Right lung (tissue), 2 donors: ENCODE measurements at regions not wholly inside any gene's neighbourhood (a gene's known extent, or its start where the extent isn't known, plus 50 kb on each side); places are given as distances from the start of the nearest gene placed in this dataset.
"Not testable (repeated sequence)": the region's sequence is repeated elsewhere in the genome, so short reads cannot be mapped to it uniquely, and the experiment has no call there.

Source experiments
- DNase-seq, 2 donors: peaks; one replicate each; pipeline ENCODE4 v3.0.0-alpha.2; 2013

DNA sequence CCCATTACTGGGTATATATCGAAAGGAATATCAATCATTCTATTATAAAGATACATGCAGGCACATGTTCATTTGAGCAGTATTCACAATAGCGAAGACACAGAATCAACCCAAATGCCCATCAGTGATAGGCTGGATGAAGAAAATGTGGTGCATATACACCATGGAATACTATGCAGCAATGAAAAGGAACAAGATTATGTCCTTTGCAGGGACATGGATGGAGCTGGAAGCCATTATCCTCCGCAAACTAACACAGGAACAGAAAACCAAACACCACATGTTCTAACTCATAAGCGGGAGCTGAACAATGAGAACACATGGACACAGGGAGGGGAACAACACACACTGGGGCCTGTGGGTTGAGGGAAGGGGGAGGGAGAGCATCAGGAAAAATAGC lies 434.3 kb downstream of the BUD13 start:
- not testable (repeated sequence) for DNase-seq

DNA sequence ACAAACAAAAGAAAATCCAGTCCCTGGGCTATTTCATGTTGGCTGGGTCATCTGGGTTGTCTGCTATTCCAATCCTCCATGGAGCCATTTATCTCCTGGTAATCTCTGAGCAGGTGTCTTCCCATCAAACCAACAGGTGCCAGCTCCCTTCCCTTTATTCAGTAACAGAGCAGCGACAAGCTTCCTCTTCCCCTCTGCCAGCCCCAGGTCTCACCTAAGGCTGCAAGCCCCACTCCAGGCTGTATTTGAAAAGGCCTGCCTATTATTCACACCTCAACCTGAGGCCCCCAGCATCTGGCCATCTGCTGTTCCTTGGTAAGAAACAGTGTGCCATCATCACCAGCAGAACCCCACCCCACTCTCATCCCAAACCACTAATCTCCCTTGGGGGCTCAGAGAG lies 436.2 kb downstream of the BUD13 start:
- DNase-seq, result no peak

DNA sequence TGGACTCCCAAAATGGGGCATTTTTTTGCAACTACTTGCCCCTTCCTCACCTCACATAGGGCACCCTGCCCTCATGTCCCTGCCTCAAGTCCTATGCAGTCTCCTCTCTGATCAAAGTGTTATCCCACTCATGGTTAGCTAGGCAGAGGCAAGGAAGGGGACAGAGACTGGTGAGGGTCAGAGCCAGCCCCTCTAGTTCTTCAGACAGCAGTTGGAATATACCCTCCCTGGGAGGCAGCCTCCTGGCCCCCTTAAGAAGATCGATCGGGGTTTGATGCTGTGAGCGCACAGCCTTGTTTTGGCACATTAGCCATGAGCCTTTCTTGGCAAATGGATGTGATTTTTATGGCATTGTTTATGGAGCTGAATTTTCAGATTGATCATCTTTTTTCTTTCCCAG lies 436.9 kb downstream of the BUD13 start:
- no peak for DNase-seq

DNA sequence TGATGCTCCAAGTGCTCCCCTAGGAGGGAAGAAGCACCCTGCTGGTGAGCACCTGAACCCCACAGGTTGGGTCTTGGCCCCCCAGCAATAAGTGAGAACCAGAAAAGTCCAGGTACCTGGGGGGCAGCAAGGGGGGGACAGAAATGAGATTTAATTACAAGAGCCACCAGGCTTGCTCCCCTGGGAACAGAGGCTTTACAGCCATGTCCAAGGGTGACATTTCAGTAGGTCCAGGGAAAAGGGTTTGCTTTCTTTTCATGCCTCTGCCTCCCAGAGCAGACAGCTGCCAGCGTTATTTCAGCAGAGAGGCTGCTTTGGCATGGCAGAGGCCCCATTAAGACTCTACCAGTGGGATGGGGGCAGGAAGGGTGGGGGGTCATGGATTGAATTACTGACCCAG lies 437.7 kb downstream of the BUD13 start:
- no peak for DNase-seq

DNA sequence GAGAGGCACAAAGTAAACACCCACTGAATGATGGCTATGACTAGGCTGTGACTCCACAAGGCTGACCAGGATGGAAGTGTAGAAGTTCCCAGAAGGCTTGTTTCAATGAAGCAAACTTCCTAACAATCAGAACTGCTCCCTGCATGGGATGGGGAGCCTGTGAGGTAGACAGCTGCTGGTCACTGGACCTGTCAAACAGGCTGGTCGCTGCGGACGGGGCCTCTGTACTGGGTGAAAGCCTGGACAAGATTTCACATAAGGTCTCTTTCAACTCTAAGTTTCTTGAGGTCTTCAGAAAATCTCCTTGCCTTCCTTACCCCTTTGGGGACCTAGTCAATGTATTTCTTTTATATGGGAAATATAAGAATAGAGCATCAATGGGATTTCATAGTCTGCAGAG lies 438.2 kb downstream of the BUD13 start:
- DNase-seq, result no peak

DNA sequence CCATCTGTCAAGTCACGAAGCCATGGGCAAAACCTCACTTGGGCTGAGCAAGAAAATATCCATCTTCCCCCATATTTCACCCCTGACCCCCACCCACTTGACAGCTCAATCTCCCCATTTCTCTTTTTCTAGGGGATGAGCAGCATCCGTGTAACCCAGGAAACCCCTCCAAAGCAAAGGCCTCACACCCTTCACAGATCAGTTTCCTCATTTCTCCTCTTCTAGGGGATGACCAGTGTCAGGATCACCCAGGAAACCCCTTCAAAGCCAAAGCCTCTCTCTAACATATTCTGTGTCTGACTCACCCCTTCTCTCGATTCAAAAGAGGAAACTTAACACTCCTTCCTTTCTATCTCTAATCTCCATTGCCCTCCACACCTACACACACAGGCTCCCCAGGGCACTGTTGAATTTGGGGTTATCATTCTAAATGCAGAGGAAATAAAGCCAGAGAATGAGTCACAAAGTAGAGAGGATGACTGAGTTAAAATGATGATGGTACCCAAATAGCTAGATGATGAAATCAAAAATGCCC lies 439.7 kb downstream of the BUD13 start:
- DNase-seq, result no peak

DNA sequence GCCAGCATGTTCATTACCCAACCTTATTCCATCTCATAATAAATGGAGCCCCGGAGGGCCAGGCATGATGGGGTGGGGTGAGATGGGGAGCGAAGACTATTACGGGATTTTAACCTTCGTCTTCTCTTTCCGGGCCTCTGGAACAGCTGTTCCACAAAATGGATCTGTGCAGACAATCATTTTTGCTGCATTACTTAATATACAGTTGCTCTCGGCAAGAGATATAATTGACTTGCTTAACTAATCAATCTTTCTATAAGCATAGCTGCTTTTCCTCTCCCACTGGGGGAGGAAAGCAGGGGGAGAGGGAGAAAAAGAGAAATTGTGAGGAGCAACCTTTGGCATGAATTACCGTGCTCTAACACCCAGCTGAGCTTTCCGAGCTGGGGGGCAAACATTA lies 440.4 kb downstream of the BUD13 start:
- no peak for DNase-seq

DNA sequence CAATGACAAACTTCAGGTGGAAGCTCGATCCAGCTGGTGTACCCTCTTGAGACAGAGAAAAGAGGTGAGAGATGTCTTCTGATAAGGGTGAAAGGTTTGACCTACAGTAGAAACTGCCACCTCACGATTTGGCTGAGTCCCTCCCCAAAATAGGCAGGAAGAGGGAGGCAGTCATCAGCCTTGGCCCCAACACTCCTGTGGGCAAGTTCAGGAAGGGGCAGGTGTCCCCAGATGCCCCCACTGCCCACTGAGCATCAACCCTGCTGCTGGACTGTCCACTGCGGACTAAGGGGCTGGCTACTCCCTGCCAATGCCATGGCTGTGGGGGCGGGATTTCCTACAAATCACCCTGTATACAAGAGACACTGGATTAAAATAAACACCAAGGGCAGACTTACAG lies 441.4 kb downstream of the BUD13 start:
- no peak for DNase-seq

DNA sequence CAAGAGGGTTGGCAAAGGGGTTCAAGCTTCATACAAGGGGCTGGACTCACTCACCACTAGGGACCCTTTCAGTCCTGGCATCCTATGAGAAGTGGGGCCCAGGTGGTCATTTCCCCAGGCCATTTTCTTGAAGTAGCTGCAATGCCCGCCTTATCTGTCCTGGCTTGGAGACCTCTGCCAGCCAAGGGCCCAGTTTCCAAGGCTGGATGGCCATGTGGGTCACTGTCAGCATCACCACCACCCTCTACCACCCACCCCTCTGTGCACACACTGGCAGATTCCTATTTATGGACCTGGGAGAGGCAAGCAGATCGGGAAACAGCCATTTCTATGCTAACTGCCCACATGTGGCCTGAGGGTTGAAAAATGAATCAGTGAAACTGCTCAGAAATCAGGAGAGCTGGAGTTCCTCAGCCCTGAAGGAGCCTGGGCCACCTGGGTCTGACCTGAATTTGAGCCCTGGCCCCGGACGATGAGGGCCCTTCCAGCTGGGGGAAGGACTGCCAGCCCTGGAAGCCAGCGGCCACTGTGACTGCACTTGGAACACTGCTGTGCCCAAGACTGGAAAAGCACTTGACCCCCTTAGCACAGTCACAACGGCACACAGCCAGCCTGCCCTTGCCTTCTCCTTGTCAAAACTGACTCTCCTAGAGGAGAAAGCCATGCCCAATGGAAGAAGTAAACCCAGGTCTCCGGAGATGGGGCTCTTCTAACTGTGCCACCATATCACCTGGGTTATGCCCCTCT lies 442.2 kb downstream of the BUD13 start:
- DNase-seq, result no peak

DNA sequence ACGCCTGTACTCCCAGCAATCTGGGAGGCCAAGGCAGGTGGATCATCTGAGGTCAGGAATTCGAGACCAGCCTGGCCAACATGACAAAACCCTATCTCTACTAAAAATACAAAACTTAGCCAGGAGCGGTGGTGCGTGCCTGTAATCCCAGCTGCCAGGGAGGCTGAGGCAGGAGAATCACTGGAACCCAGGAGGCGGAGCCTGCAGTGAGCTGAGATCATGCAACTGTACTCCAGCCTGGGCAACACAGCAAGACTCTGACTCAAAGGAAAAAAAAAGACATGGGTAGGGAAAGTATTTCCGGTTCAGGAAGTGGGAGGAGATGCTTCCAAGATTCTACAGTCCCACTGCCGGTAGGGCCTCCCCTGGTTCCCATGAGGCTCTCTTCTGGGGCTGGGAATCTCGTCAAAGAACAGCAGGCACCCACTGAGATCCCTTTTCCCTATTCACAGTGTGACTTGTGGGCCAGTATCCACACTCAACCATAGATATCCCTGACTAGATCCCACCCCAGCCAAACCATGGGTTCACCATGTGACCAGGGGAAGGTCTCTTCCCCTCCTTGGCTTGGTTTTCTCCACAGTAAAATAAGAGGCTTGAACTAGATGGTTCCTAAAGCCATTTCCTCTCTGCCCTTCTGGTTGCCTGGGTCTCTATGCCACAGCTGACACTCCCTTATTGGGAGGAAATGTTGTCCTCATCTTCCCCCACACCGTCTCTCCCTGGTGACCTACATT lies 443.3 kb downstream of the BUD13 start:
- DNase-seq, result no peak

DNA sequence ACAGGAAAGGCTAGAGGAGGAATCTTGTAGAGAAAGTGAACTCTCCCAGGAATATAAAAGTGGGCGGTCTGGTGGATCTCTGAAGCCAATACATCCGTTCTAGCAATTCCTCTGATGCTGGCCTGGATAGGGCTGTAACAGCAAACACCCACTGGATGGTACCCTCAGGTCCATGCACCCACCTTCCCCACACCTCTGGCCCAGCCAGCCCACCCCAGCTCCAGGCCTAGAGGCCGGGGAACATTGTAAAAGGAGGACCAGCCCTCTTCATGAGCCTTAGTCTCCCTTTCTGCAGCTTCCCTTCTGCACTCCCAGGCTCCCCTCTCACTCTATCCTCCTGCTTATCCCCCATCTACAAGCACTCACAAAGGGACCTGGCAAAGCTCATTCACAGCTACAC lies 443.9 kb downstream of the BUD13 start:
- no peak for DNase-seq

DNA sequence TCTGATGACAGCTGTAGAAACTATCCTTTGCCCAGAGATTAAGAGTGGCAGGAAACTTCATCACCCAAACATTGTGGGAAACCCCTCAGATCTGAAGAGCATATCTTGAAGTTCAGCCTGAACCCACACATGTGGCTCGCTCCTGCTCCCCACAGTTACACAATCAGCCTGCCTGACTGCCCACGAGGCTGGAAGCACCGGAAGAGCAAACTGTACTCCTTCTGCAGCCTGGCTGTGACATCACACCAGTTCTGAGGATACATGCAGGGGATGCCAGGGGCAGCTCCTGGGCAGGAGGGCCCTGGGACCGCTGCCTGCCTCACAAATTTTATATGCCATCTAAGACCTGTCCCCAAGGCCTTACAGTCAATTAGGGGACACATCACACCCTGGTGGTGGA lies 444.4 kb downstream of the BUD13 start:
- DNase-seq, result no peak

DNA sequence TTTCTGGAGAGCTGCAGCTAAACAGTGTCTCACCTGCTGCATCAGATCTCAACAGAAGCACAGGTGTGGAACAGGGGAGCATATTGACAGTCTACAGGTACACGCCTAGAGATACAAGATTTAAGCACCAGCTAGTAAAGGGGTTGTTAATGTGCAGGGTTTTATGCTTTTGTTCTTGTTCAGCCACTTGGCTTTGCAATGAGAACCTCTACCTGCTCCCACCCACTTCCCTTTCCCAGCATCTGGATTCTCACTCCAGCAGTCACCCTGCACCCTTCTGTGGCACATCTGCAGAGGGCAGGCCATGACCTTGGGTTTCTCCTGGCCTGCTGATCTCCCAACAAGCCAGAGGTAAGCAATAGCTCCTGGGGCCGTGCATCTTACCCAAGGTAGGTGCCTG lies 446.6 kb downstream of the BUD13 start:
- DNase-seq, result no peak

DNA sequence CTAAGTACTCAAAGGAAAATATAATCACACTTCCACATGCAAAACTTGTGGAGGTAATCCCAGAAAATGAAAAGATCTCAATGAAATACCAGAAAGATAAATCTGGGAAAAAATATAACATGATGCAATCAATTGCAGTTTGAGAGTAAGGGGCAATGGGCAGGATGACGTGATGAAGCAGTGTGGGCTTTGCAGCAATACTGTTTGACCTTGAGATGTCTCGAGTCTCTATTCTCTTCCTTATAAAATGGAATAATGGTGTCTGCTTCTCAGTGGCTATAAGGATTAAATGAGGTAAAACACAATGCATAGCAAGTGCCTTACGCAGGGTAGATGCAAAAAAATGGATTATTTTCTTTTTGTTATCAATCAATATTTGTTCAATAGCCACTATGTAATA lies 447.5 kb downstream of the BUD13 start:
- no peak for DNase-seq

DNA sequence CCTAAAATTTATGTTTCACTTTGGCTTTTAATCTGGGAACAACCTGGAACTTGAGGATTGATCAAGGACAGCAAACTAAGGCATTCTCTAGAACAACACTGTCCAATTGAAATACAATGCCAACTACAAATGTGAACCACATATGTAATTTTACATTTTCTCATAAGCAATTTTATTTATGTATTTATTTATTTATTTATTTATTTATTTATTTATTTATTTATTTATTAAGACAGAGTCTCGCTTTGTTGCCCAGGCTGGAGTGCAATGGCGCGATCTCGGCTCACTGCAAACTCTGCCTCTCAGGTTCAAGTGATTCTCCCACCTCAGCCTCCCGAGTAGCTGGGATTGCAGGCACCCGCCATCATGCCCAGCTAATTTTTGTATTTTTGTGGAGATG lies 448.7 kb downstream of the BUD13 start:
- not testable (repeated sequence) for DNase-seq

DNA sequence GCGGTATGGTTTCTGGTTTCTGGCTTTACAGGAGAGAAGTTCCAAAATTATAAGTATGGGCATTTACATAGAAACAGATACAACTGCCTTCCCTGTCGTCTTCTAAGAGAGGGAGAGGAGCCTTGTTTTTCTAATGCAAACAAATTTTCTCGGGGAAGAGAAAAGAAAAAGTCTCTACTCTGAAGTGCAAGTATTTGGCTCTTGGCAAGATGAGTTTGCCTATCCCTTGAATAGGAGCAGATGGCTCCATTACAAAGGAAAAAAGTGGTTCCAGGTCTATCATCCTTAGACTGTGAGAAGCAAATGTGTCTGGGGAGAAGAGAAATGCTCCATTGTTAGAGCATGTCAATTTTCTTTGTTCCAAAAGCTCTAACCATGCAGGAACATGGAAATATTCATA lies 455.6 kb downstream of the BUD13 start:
- no peak for DNase-seq

DNA sequence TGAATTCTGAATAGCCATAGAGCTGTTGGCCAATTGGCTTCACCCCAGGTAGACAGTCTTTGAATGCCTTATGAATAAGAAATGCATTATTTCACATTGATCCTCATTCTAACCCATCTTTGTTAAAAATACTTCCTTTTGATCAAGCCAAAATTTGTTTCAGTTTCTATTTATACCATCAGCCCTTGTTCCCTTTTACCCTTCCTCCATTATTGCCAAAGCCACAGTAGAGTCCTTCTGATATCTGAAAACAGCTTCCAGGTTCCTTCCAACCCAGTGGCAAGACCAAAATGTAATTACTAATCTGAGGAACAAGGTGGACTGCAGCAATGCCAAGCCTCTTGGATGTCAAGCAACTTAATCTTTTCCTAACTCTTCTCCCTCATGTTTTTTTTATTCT lies 458.8 kb downstream of the BUD13 start:
- no peak for DNase-seq

DNA sequence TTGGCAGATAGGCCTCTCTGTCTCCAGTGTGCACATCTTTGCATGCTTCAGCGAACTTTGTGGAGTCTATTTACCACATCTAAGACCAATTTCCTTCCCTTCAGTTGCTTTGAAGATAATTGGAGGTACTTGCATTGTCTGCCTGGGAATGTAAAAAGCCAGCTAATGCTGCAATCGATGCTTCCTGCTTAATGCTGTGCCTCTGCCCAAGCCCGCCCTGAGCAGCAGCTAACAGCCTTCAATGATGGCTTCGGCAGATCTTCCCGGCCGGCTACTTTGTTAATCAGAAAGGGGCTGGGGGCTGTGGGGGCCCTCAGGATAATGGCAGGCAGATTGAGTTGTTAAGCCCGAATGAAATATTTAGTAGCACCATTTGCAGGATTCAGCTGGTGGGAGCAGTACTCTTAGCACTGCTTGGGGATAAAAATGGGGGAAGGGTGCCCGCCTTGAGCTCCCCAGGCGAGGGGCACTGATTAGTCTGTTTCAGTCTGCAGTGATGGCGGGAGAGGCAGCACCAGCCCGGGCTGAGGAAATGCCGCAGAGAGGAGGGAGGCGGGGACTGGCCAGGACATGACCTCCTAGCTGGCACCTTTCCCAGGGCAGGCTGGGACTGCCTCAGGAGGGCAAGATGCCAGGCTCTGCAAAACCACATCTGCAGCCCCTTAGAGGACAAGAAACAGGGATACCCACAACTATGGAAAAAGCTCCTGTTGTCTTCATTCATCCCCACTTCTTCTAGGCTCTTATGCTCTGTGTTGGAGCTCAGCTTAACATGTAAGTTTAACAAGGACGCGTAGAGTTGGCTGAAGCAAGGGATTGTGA lies 460.0 kb downstream of the BUD13 start:
- peak; percentile 81 to 82 for DNase-seq

DNA sequence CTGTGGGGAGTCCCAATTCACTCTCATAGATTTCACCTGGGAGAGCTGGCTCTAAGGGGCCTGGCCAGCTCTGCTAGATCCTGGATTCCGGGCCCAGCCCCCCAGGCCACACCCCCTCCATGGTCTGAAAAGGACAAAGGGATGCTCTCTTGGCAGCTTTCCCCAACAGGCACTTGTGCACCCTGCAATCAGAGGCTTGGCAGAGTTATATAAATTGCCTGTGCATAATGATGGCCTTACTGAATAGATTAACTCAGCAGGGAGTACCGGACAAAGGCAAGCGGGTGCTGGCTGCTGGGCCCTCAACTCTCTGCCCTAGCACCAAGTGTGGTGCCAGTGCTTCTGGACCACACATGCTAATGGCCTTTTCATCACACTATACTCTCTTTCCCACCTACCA lies 461.6 kb downstream of the BUD13 start:
- no peak for DNase-seq

DNA sequence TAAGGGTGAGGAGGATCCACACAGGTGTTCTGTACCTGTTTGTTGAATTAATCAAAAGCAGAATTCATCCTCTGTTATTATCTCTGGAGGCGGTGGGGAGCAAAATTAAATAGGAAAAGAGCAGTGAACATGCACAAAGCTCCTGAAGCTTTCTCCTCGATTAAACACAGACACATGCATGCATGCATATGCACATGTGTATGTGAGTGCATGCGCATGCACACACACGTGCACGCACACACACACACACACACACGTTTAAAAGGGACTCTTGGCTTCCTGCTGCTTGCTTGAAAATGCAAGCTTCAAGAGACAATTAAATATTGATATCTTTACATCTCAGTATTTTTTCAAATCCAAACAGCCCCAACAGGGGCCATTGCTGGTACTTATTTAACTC lies 462.1 kb downstream of the BUD13 start:
- no peak for DNase-seq

DNA sequence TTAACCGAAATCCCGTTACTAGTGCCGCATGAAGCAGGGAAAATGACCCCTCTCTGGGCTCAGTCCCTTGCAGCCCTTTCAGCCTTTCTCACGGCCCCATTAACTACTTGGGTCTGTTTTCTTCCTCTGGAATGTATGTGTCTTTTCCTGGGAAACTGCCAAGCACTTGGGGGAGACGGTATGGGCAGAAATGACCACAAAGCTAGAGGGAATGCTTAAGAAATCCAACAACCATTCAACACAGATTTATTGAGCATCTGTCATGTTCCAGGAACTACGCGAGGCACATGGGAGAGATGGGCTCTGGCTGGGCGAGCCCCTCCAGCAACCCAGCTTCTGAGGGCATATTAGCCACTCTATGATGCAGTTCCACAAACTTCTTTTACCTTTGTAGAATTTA lies 462.6 kb downstream of the BUD13 start:
- no peak for DNase-seq

DNA sequence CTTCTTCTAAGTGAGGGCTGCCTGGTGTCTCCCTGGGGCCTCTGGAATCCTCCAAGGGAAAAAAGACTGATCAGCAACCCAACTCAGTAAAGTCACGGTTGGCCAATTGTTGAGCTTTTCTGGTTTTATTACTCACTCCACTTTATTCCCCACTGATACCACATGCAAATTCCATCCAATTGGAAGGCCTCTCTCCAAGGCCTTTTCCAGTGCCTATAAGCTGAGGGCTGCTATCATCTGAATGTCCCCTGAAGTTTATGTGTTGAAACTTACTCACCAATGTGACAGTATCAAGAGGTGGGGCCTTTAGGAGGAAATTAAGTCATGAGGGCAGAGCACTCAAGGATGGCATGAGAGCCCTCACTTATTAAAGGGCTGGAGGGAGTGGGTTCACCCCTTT lies 463.3 kb downstream of the BUD13 start:
- no peak for DNase-seq

DNA sequence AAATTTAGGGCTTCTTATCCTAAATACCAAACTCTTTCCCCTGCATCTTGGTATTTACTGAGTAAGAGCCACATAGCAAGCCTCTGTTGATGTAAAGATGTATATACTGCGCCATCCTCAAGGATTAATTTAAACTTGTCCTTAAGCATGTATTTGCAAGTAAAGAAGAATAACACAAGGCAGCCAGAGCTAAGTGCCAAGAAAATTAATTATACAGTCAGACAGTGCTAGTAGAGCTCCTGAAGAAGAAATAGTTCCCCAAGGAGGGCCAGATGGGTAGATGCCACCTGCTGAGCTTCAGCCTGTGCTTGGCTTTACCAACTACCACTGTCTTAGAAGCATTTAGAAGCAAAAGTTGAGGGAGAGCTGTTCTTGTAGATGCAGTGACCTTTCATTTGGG lies 470.0 kb downstream of the BUD13 start:
- DNase-seq, result no peak
